ENCODE measurements at regions not wholly inside any gene's neighbourhood (a gene's known extent, or its start where the extent isn't known, plus 50 kb on each side); places are given as distances from the start of the nearest gene placed in this dataset.
"Not testable (repeated sequence)": the region's sequence is repeated elsewhere in the genome, so short reads cannot be mapped to it uniquely, and the experiment has no call there.

DNA sequence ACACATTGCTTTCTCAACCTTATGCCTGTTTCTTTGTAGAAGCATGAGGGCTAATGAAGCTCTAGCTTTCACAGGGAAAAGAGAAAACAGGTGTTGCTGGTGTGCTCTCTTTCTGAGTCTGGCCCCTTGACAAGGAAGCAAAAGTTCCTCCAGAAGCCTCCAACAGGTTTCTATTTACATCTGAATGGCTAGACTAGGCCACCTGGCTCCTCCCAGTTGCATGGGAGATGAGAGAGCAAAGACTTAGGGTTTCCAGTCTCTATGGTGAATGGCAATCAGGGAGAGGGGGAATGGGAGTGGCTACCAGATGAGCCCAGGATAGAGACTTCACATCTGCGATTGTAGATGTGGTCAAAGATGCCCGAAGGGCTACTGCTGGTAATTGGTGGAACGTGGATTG, 138.1 kb upstream of the PLXNC1 start:
- peaks cover 15% of the 10 kb centered on the region for H3K4me1 ChIP-seq (ENCODE audit: insufficient read depth, low read length)
- ATAC-seq (ENCODE audit: poor library complexity) (no peak), DNase-seq (no peak)
- H3K27me3 Mint-ChIP-seq = peaks cover 3% of the 10 kb centered on the region
- no peak overlapping the region for H3K4me3 ChIP-seq (ENCODE audit: low read length)
- H3K9me3 Mint-ChIP-seq = peaks cover 6% of the 10 kb centered on the region
- CTCF ChIA-PET = no interaction called here
- H3K9me3 ChIP-seq (ENCODE audit: control insufficient read depth in 1 of 2, insufficient read depth in 1 of 2, low read length in 2 of 2) = peaks cover 0 to 14% of the 10 kb centered on the region in 2 experiments
- no peaks in the 10 kb centered on the region for H3K27me3 ChIP-seq (ENCODE audit: control insufficient read depth in 1 of 2, insufficient read depth in 2 of 2, low read length in 2 of 2)
- no peak overlapping the region for H3K27ac Mint-ChIP-seq
- TF ChIP-seq, protein P1, sequence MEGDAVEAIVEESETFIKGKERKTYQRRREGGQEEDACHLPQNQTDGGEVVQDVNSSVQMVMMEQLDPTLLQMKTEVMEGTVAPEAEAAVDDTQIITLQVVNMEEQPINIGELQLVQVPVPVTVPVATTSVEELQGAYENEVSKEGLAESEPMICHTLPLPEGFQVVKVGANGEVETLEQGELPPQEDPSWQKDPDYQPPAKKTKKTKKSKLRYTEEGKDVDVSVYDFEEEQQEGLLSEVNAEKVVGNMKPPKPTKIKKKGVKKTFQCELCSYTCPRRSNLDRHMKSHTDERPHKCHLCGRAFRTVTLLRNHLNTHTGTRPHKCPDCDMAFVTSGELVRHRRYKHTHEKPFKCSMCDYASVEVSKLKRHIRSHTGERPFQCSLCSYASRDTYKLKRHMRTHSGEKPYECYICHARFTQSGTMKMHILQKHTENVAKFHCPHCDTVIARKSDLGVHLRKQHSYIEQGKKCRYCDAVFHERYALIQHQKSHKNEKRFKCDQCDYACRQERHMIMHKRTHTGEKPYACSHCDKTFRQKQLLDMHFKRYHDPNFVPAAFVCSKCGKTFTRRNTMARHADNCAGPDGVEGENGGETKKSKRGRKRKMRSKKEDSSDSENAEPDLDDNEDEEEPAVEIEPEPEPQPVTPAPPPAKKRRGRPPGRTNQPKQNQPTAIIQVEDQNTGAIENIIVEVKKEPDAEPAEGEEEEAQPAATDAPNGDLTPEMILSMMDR (IDR thresholded peaks at IDR 0.05) = no peak
- H3K4me1 Mint-ChIP-seq (ENCODE audit: low read depth) = peaks cover 35% of the 10 kb centered on the region
- H3K27ac ChIP-seq (ENCODE audit: low read depth in 1 of 2, low read length in 2 of 2) = no peak overlapping the region
- no peak overlapping the region for H3K4me3 Mint-ChIP-seq
- POLR2A ChIA-PET = no interaction called here
- intact Hi-C loops (cut with DNase I, micrococcal nuclease) = no loop called here
- H3K36me3 ChIP-seq (ENCODE audit: insufficient read depth, low read length) = no peaks in the 10 kb centered on the region
- H3K36me3 Mint-ChIP-seq (ENCODE audit: low read depth) = peaks cover 17% of the 10 kb centered on the region

DNA sequence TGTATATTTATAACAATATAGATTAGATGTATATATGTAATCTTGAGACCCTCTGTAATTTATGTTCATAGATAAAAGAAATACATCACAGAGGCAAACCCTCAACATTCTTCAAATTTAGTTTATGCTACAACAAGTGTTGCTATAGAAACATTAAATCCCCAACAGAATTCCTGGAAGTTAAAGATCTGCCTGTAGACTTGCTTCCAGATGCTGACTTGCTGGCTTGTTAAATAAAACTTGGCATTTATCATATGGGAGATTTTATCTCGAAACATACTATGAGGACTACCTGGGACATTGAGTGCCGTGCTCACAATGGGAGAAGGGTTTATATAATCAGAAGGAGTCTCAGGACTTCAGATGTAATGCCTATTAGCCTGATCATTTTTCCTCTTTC, 136.3 kb upstream of the PLXNC1 start:
- no peak overlapping the region for H3K27ac Mint-ChIP-seq
- H3K4me3 ChIP-seq (ENCODE audit: low read length) = no peak overlapping the region
- TF ChIP-seq, protein P1 (IDR thresholded peaks at IDR 0.05) = no peak
- no peak overlapping the region for H3K27ac ChIP-seq (ENCODE audit: low read depth in 1 of 2, low read length in 2 of 2)
- peaks cover 26% of the 10 kb centered on the region for H3K4me1 Mint-ChIP-seq (ENCODE audit: low read depth)
- CTCF ChIA-PET = no interaction called here
- no peak for DNase-seq
- peaks cover 9% of the 10 kb centered on the region for H3K9me3 Mint-ChIP-seq
- H3K27me3 Mint-ChIP-seq = no peaks in the 10 kb centered on the region
- no peaks in the 10 kb centered on the region for H3K27me3 ChIP-seq (ENCODE audit: control insufficient read depth in 1 of 2, insufficient read depth in 2 of 2, low read length in 2 of 2)
- no peak overlapping the region for H3K4me3 Mint-ChIP-seq
- peaks cover 18% of the 10 kb centered on the region for H3K36me3 Mint-ChIP-seq (ENCODE audit: low read depth)
- peaks cover 15% of the 10 kb centered on the region for H3K4me1 ChIP-seq (ENCODE audit: insufficient read depth, low read length)
- ATAC-seq (ENCODE audit: poor library complexity) = no peak
- intact Hi-C loops (cut with DNase I, micrococcal nuclease) = no loop called here
- H3K9me3 ChIP-seq (ENCODE audit: control insufficient read depth in 1 of 2, insufficient read depth in 1 of 2, low read length in 2 of 2) = peaks cover 13 to 17% of the 10 kb centered on the region in 2 experiments
- POLR2A ChIA-PET = no interaction called here
- no peaks in the 10 kb centered on the region for H3K36me3 ChIP-seq (ENCODE audit: insufficient read depth, low read length)

DNA sequence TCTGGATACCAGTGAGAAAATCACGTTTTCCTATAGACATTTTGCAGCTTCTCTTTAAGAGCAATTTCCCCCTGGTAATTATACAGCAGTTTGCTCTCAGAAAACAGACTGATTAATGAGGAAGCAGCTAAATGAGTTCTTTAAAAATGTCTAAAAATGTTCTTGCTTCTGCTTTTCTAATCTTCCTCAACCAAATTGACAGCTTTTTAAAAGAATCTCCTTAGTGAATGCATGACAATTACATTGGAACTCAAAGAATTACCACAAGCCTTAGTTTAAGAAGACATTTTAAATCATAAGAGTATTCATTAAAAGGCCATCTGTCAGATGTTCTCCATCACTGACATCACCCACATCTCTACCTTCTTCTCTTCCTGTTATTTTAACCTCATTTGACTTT, 135.8 kb upstream of the PLXNC1 start:
- Mint-ChIP-seq H3K4me3 (no peak overlapping the region), H3K27ac (no peak overlapping the region), H3K9me3 (peaks cover 9% of the 10 kb centered on the region), H3K4me1 (ENCODE audit: low read depth) (peaks cover 21% of the 10 kb centered on the region), H3K36me3 (ENCODE audit: low read depth) (peaks cover 20% of the 10 kb centered on the region), H3K27me3 (no peaks in the 10 kb centered on the region)
- no peak for ATAC-seq (ENCODE audit: poor library complexity)
- H3K27me3 ChIP-seq (ENCODE audit: control insufficient read depth in 1 of 2, insufficient read depth in 2 of 2, low read length in 2 of 2) = no peaks in the 10 kb centered on the region
- peaks cover 18 to 22% of the 10 kb centered on the region in 2 experiments for H3K9me3 ChIP-seq (ENCODE audit: control insufficient read depth in 1 of 2, insufficient read depth in 1 of 2, low read length in 2 of 2)
- H3K4me3 ChIP-seq (ENCODE audit: low read length) = no peak overlapping the region
- no peak overlapping the region for H3K27ac ChIP-seq (ENCODE audit: low read depth in 1 of 2, low read length in 2 of 2)
- no peak for DNase-seq
- POLR2A ChIA-PET = no interaction called here
- CTCF ChIA-PET = no interaction called here
- H3K36me3 ChIP-seq (ENCODE audit: insufficient read depth, low read length) = no peaks in the 10 kb centered on the region
- TF ChIP-seq, protein P1 (IDR thresholded peaks at IDR 0.05) = no peak
- peaks cover 11% of the 10 kb centered on the region for H3K4me1 ChIP-seq (ENCODE audit: insufficient read depth, low read length)
- intact Hi-C loops (cut with DNase I, micrococcal nuclease) = no loop called here

DNA sequence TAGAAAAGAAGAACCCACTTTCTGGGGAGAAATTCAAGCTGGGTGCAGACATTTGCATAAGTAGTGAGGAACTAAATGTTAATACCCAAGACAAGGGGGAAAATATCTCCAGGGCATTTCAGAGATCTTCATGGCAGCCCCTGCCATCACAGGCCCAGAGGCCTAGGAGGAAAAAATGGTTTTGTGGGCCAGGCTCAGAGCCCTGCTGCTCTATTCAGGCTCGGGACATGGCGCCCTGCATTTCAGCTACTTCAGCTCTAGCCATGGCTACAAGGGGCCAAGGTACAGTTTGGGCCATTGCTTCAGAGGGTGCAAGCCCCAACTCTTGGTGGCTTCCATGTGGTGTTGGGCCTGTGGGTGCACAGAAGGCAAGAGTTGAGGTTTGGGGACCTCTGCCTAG, 131.1 kb upstream of the PLXNC1 start:
- CTCF ChIA-PET; H3K27me3 ChIP-seq (ENCODE audit: control insufficient read depth in 1 of 2, insufficient read depth in 2 of 2, low read length in 2 of 2); DNase-seq; H3K36me3 ChIP-seq (ENCODE audit: insufficient read depth, low read length); intact Hi-C loops (cut with DNase I, micrococcal nuclease); H3K27ac ChIP-seq (ENCODE audit: low read depth in 1 of 2, low read length in 2 of 2); H3K4me1 ChIP-seq (ENCODE audit: insufficient read depth, low read length); H3K27ac Mint-ChIP-seq; ATAC-seq (ENCODE audit: poor library complexity); POLR2A ChIA-PET; H3K4me1 Mint-ChIP-seq (ENCODE audit: low read depth); H3K4me3 ChIP-seq (ENCODE audit: low read length); H3K27me3 Mint-ChIP-seq; H3K4me3 Mint-ChIP-seq: not testable (repeated sequence)
- Mint-ChIP-seq H3K36me3 (ENCODE audit: low read depth) (peaks cover 33% of the 10 kb centered on the region), H3K9me3 (peaks cover 17% of the 10 kb centered on the region)
- H3K9me3 ChIP-seq (ENCODE audit: control insufficient read depth in 1 of 2, insufficient read depth in 1 of 2, low read length in 2 of 2) = peaks cover 23 to 26% of the 10 kb centered on the region in 2 experiments

All from CD4-positive, alpha-beta T cell (primary cell).